ENCODE measurements at regions not wholly inside any gene's neighbourhood (a gene's known extent, or its start where the extent isn't known, plus 50 kb on each side); places are given as distances from the start of the nearest gene placed in this dataset.

GRCh38 chr20:52595518-52595917 lies 376.6 kb upstream of the TSHZ2 start:
- Histone ChIP-seq H3K27ac (ENCODE audit: low read depth, low read length, poor library complexity, severe bottlenecking) (no peak overlapping the region), H3K4me1 (ENCODE audit: insufficient read depth, low read length, poor library complexity, severe bottlenecking) (no peaks in the 10 kb centered on the region), H3K9me2 (ENCODE audit: insufficient read depth, low read length) (no peaks in the 10 kb centered on the region), H3K79me2 (ENCODE audit: insufficient read depth, low read depth, low read length) (no peaks in the 10 kb centered on the region), H3K4me3 (ENCODE audit: low read depth, low read length, poor library complexity, severe bottlenecking) (no peak overlapping the region), H3K36me3 (ENCODE audit: insufficient read depth, low read length) (no peaks in the 10 kb centered on the region), H2AFZ (ENCODE audit: low read length) (no peak overlapping the region), H3K9me3 (ENCODE audit: low read length) (no peaks in the 10 kb centered on the region), H3K4me2 (ENCODE audit: low read length) (no peak overlapping the region), H4K20me1 (ENCODE audit: insufficient read depth, low read length) (no peaks in the 10 kb centered on the region)
- no peak for TF ChIP-seq CTCF (conservative IDR thresholded peaks at IDR 0.05; ENCODE audit: low read length)
- no peak for TF ChIP-seq EZH2phosphoT487 (IDR thresholded peaks at IDR 0.05; ENCODE audit: borderline replicate concordance, low read depth, low read length)
- ChIA-PET POLR2A (no interaction called here), CTCF (ENCODE audit: unreplicated experiment) (no interaction called here)
- intact Hi-C loops (cut with micrococcal nuclease; ENCODE audit: unreplicated experiment) = no loop called here
- no TSS peak for BruUV-seq (replicated peaks)
- no peak for DNase-seq (ENCODE audit: low spot score)

GRCh38 chr20:52593654-52594053 lies 378.5 kb upstream of the TSHZ2 start:
- intact Hi-C loops (cut with micrococcal nuclease; ENCODE audit: unreplicated experiment) = no loop called here
- Histone ChIP-seq H3K4me3 (ENCODE audit: low read depth, low read length, poor library complexity, severe bottlenecking) (no peak overlapping the region), H2AFZ (ENCODE audit: low read length) (no peak overlapping the region), H3K79me2 (ENCODE audit: insufficient read depth, low read depth, low read length) (no peaks in the 10 kb centered on the region), H3K9me3 (ENCODE audit: low read length) (no peaks in the 10 kb centered on the region), H4K20me1 (ENCODE audit: insufficient read depth, low read length) (no peaks in the 10 kb centered on the region), H3K36me3 (ENCODE audit: insufficient read depth, low read length) (no peaks in the 10 kb centered on the region), H3K4me1 (ENCODE audit: insufficient read depth, low read length, poor library complexity, severe bottlenecking) (no peaks in the 10 kb centered on the region), H3K4me2 (ENCODE audit: low read length) (no peak overlapping the region), H3K9me2 (ENCODE audit: insufficient read depth, low read length) (no peaks in the 10 kb centered on the region), H3K27ac (ENCODE audit: low read depth, low read length, poor library complexity, severe bottlenecking) (no peak overlapping the region)
- POLR2A ChIA-PET = no interaction called here
- CTCF ChIA-PET (ENCODE audit: unreplicated experiment) = no interaction called here
- no peak for TF ChIP-seq EZH2phosphoT487 (IDR thresholded peaks at IDR 0.05; ENCODE audit: borderline replicate concordance, low read depth, low read length)
- TF ChIP-seq CTCF (conservative IDR thresholded peaks at IDR 0.05; ENCODE audit: low read length) = no peak
- no peak for DNase-seq (ENCODE audit: low spot score)
- no TSS peak for BruUV-seq (replicated peaks)

GRCh38 chr20:52592567-52592966 lies 379.6 kb upstream of the TSHZ2 start:
- no peaks in the 10 kb centered on the region for H3K4me1 ChIP-seq (ENCODE audit: insufficient read depth, low read length, poor library complexity, severe bottlenecking)
- H3K27ac ChIP-seq (ENCODE audit: low read depth, low read length, poor library complexity, severe bottlenecking) = no peak overlapping the region
- no peaks in the 10 kb centered on the region for H4K20me1 ChIP-seq (ENCODE audit: insufficient read depth, low read length)
- no peak overlapping the region for H3K4me3 ChIP-seq (ENCODE audit: low read depth, low read length, poor library complexity, severe bottlenecking)
- TF ChIP-seq EZH2phosphoT487 (IDR thresholded peaks at IDR 0.05; ENCODE audit: borderline replicate concordance, low read depth, low read length) (no peak), CTCF (conservative IDR thresholded peaks at IDR 0.05; ENCODE audit: low read length) (no peak)
- ChIA-PET CTCF (ENCODE audit: unreplicated experiment) (no interaction called here), POLR2A (no interaction called here)
- H2AFZ ChIP-seq (ENCODE audit: low read length) = no peak overlapping the region
- no TSS peak for BruUV-seq (replicated peaks)
- H3K9me3 ChIP-seq (ENCODE audit: low read length) = no peaks in the 10 kb centered on the region
- H3K79me2 ChIP-seq (ENCODE audit: insufficient read depth, low read depth, low read length) = no peaks in the 10 kb centered on the region
- no peak overlapping the region for H3K4me2 ChIP-seq (ENCODE audit: low read length)
- no peak for DNase-seq (ENCODE audit: low spot score)
- H3K36me3 ChIP-seq (ENCODE audit: insufficient read depth, low read length) = no peaks in the 10 kb centered on the region
- intact Hi-C loops (cut with micrococcal nuclease; ENCODE audit: unreplicated experiment) = no loop called here
- H3K9me2 ChIP-seq (ENCODE audit: insufficient read depth, low read length) = no peaks in the 10 kb centered on the region
